ENCODE measurements at regions not wholly inside any gene's neighbourhood (a gene's known extent, or its start where the extent isn't known, plus 50 kb on each side); places are given as distances from the start of the nearest gene placed in this dataset.
"Not testable (repeated sequence)": the region's sequence is repeated elsewhere in the genome, so short reads cannot be mapped to it uniquely, and the experiment has no call there.

GRCh38 chr11:79667380-79667779 is 226.6 kb upstream of the TENM4 start:
- DNase-seq = no peak

- DNase-seq = no peak
Observed at GRCh38 chr11:79663017-79663416, 222.2 kb upstream of the TENM4 start.

- no peak for DNase-seq
Observed at GRCh38 chr11:79661373-79661772, 220.5 kb upstream of the TENM4 start.

- no peak for DNase-seq
Observed at GRCh38 chr11:79648766-79649520, 208.1 kb upstream of the TENM4 start.

GRCh38 chr11:79637219-79637618 is 196.4 kb upstream of the TENM4 start:
- no peak for DNase-seq

- no peak for DNase-seq
Observed at GRCh38 chr11:79634905-79635304, 194.1 kb upstream of the TENM4 start.

- DNase-seq = no peak
Observed at GRCh38 chr11:79627281-79627680, 186.5 kb upstream of the TENM4 start.

GRCh38 chr11:79626135-79627075 is 185.6 kb upstream of the TENM4 start:
- no peak for DNase-seq

GRCh38 chr11:79623375-79623774 is 182.5 kb upstream of the TENM4 start:
- DNase-seq = no peak

GRCh38 chr11:79617561-79617960 is 176.7 kb upstream of the TENM4 start:
- no peak for DNase-seq

- no peak for DNase-seq
Observed at GRCh38 chr11:79616392-79616851, 175.6 kb upstream of the TENM4 start.

- no peak for DNase-seq
Observed at GRCh38 chr11:79615425-79615824, 174.6 kb upstream of the TENM4 start.

GRCh38 chr11:79610678-79611077 is 169.8 kb upstream of the TENM4 start:
- DNase-seq = no peak

GRCh38 chr11:79610139-79610538 is 169.3 kb upstream of the TENM4 start:
- DNase-seq = no peak

- DNase-seq = no peak
Observed at GRCh38 chr11:79609511-79609910, 168.7 kb upstream of the TENM4 start.

GRCh38 chr11:79606461-79606860 is 165.6 kb upstream of the TENM4 start:
- DNase-seq = not testable (repeated sequence)

GRCh38 chr11:79600711-79601110 is 159.9 kb upstream of the TENM4 start:
- no peak for DNase-seq

GRCh38 chr11:79594834-79595233 is 154.0 kb upstream of the TENM4 start:
- no peak for DNase-seq

- no peak for DNase-seq
Observed at GRCh38 chr11:79592824-79593223, 152.0 kb upstream of the TENM4 start.

GRCh38 chr11:79592406-79592805 is 151.6 kb upstream of the TENM4 start:
- no peak for DNase-seq

- DNase-seq = no peak
Observed at GRCh38 chr11:79582434-79582833, 141.6 kb upstream of the TENM4 start.

- DNase-seq = no peak
Observed at GRCh38 chr11:79579063-79579462, 138.2 kb upstream of the TENM4 start.

- DNase-seq = no peak
Observed at GRCh38 chr11:79578116-79578515, 137.3 kb upstream of the TENM4 start.

- DNase-seq = no peak
Observed at GRCh38 chr11:79575701-79576100, 134.9 kb upstream of the TENM4 start.

Measured in NCI-H1048 (cell line).